Mesenchymal stem cell (in vitro differentiated cells and primary cell): ENCODE measurements at regions not wholly inside any gene's neighbourhood (a gene's known extent, or its start where the extent isn't known, plus 50 kb on each side); places are given as distances from the start of the nearest gene placed in this dataset.
A peak's percentile ranks its signal among the peaks of the same experiment; 100 is the strongest.

ENCODE experiments used
- DNase-seq: peaks from one replicate; pipeline ENCODE4 v3.0.0-alpha.2; 2013
- H2AFZ ChIP-seq: one replicate; pipeline ENCODE4 v1.6.1; 2013; ENCODE audit warnings: low read depth, mild to moderate bottlenecking, control low read depth, inconsistent platforms, low read length, moderate library complexity
- H2AK5ac ChIP-seq: 2 replicates; pipeline ENCODE4 v1.6.1; 2013; ENCODE audit warnings: low read length, moderate library complexity, mild to moderate bottlenecking, inconsistent platforms; ENCODE audit not compliant: severe bottlenecking
- H2BK120ac ChIP-seq: one replicate; pipeline ENCODE4 v1.6.1; 2013; ENCODE audit warnings: low read depth, mild to moderate bottlenecking, inconsistent platforms, low read length, moderate library complexity
- H2BK12ac ChIP-seq, 2 experiments: one replicate each; pipeline ENCODE4 v1.6.1; 2013; ENCODE audit warnings: inconsistent platforms in 2 of 2, low read length in 2 of 2, mild to moderate bottlenecking in 2 of 2, moderate library complexity in 2 of 2, control low read depth in 1 of 2
- H2BK15ac ChIP-seq: one replicate; pipeline ENCODE4 v1.6.1; 2013; ENCODE audit warnings: mild to moderate bottlenecking, low read depth, inconsistent platforms; ENCODE audit not compliant: poor library complexity, severe bottlenecking
- H2BK5ac ChIP-seq: 2 replicates; pipeline ENCODE4 v1.6.1; 2013; ENCODE audit warnings: low read depth, mild to moderate bottlenecking, low read length, control low read depth, inconsistent platforms; ENCODE audit not compliant: poor library complexity, severe bottlenecking
- H3K14ac ChIP-seq, 2 experiments: one replicate each; pipeline ENCODE4 v1.6.1; 2013; ENCODE audit warnings: inconsistent platforms in 2 of 2, low read length in 2 of 2, control low read depth in 1 of 2, mild to moderate bottlenecking in 1 of 2, moderate library complexity in 1 of 2
- H3K18ac ChIP-seq, 2 experiments: one replicate each; pipeline ENCODE4 v1.6.1; 2013; ENCODE audit warnings: inconsistent platforms in 2 of 2, low read length in 2 of 2, control low read depth in 1 of 2, low read depth in 1 of 2, mild to moderate bottlenecking in 1 of 2
- H3K23ac ChIP-seq, 2 experiments: one replicate each; pipeline ENCODE4 v1.6.1; 2013; ENCODE audit warnings: inconsistent platforms in 2 of 2, low read length in 2 of 2, mild to moderate bottlenecking in 2 of 2, moderate library complexity in 2 of 2, control low read depth in 1 of 2
- H3K27ac ChIP-seq: 2 replicates; pipeline ENCODE4 v1.5.1; 2013; ENCODE audit warnings: mild to moderate bottlenecking, moderate library complexity, low read length, control low read depth, inconsistent platforms; ENCODE audit not compliant: poor library complexity, severe bottlenecking
- H3K27me3 ChIP-seq, 2 experiments: 2 replicates each; pipeline versions ENCODE4 v1.6.1 to v1.7.0; 2013; ENCODE audit warnings: low read length in 2 of 2, mild to moderate bottlenecking in 2 of 2, moderate library complexity in 2 of 2, control low read depth in 1 of 2, inconsistent platforms in 1 of 2; ENCODE audit not compliant: control insufficient read depth in 1 of 2, insufficient read depth in 1 of 2
- H3K36me3 ChIP-seq, 2 experiments: 2 replicates each; pipeline versions ENCODE4 v1.6.1 to v1.7.0; 2013; ENCODE audit warnings: low read length in 2 of 2, control low read depth in 1 of 2, inconsistent platforms in 1 of 2, low read depth in 1 of 2, mild to moderate bottlenecking in 1 of 2; ENCODE audit not compliant: insufficient read depth in 2 of 2, control insufficient read depth in 1 of 2
- H3K4ac ChIP-seq, 2 experiments: one replicate each; pipeline ENCODE4 v1.6.1; 2013; ENCODE audit warnings: inconsistent platforms in 2 of 2, low read length in 2 of 2, mild to moderate bottlenecking in 2 of 2, moderate library complexity in 2 of 2, control low read depth in 1 of 2, low read depth in 1 of 2
- H3K4me1 ChIP-seq: 2 replicates; pipeline ENCODE4 v1.6.1; 2013; ENCODE audit warnings: low read depth, low read length, control low read depth; ENCODE audit not compliant: control insufficient read depth, insufficient read depth
- H3K4me2 ChIP-seq: 2 replicates; pipeline ENCODE4 v1.6.1; 2013; ENCODE audit warnings: low read length, mild to moderate bottlenecking, inconsistent platforms; ENCODE audit not compliant: poor library complexity, severe bottlenecking
- H3K4me3 ChIP-seq, 2 experiments: 2 replicates each; pipeline versions ENCODE4 v1.5.1 to v1.7.0; 2013; ENCODE audit warnings: low read length in 2 of 2, mild to moderate bottlenecking in 2 of 2, control low read depth in 1 of 2, low read depth in 1 of 2; ENCODE audit not compliant: insufficient read depth in 1 of 2
- H3K79me1 ChIP-seq: replicated peaks from 2 replicates; pipeline ENCODE4 v1.6.1; 2013; ENCODE audit warnings: mild to moderate bottlenecking, control low read depth, low read length, inconsistent platforms; ENCODE audit not compliant: poor library complexity, severe bottlenecking
- H3K9ac ChIP-seq: 2 replicates; pipeline ENCODE4 v1.7.0; 2013; ENCODE audit warnings: mild to moderate bottlenecking, low read length, moderate library complexity
- H3K9me3 ChIP-seq: 2 replicates; pipeline ENCODE4 v1.7.0; 2013; ENCODE audit warnings: mild to moderate bottlenecking, low read length; ENCODE audit not compliant: control insufficient read depth
- H4K8ac ChIP-seq: one replicate; pipeline ENCODE4 v1.6.1; 2013; ENCODE audit warnings: inconsistent platforms, mild to moderate bottlenecking, low read length, moderate library complexity
- H4K91ac ChIP-seq: one replicate; pipeline ENCODE4 v1.6.1; 2013; ENCODE audit warnings: mild to moderate bottlenecking, low read length, inconsistent platforms
- WGBS: methylation state at CpG from one replicate; pipeline ENCODE4 v1.1.7; 2013; ENCODE audit warnings: mixed read lengths; 5-methylcytosine and 5-hydroxymethylcytosine counted together

- Histone ChIP-seq H2AK5ac (no peak overlapping the region), H3K9ac (no peak overlapping the region), H4K91ac (no peak overlapping the region), H2BK15ac (no peak overlapping the region), H3K36me3 (no peaks in the 10 kb centered on the region), H2BK12ac (no peak overlapping the region), H2BK120ac (no peak overlapping the region), H3K4me1 (no peaks in the 10 kb centered on the region), H2AFZ (no peak overlapping the region), H3K79me1 (no peaks in the 10 kb centered on the region), H3K4ac (no peak overlapping the region), H3K9me3 (no peaks in the 10 kb centered on the region), H3K18ac (no peak overlapping the region), H3K27me3 (no peaks in the 10 kb centered on the region), H4K8ac (no peak overlapping the region), H3K4me3 (no peak overlapping the region), H3K23ac (no peak overlapping the region), H3K14ac (no peak overlapping the region), H3K4me2 (no peak overlapping the region), H2BK5ac (no peak overlapping the region), H3K27ac (no peak overlapping the region)
- DNase-seq = peak; percentile 34
- 66% methylated on average over 3 of the region's 3 CpGs for WGBS
These were observed 69.6 kb downstream of the MDH1 start for GRCh38 chr2:63658176-63658968.

- H2BK12ac ChIP-seq = no peak overlapping the region
These were observed 71.3 kb downstream of the MDH1 start for GRCh38 chr2:63660060-63660459.

GRCh38 chr2:63661076-63661475 is 72.3 kb downstream of the MDH1 start:
- DNase-seq = peak; percentile 79
- Histone ChIP-seq H3K36me3 (no peaks in the 10 kb centered on the region), H4K91ac (no peak overlapping the region), H2AK5ac (no peak overlapping the region), H3K9ac (peak overlapping the region; percentile 11), H2BK5ac (no peak overlapping the region), H3K23ac (no peak overlapping the region), H3K9me3 (no peaks in the 10 kb centered on the region), H4K8ac (no peak overlapping the region), H2BK120ac (no peak overlapping the region), H3K4me1 (no peaks in the 10 kb centered on the region), H3K4ac (no peak overlapping the region), H2BK12ac (no peak overlapping the region), H3K27ac (peak overlapping the region; percentile 14), H3K18ac (no peak overlapping the region), H3K27me3 (no peaks in the 10 kb centered on the region), H3K79me1 (no peaks in the 10 kb centered on the region), H3K4me2 (no peak overlapping the region), H3K4me3 (no peak overlapping the region), H2BK15ac (no peak overlapping the region), H2AFZ (no peak overlapping the region), H3K14ac (no peak overlapping the region)

More at GRCh38 chr2:63660060-63660459, 71.3 kb downstream of the MDH1 start:
- H2AK5ac ChIP-seq = no peak overlapping the region
- H2AFZ ChIP-seq = no peak overlapping the region
- H3K27ac ChIP-seq = no peak overlapping the region
- H4K91ac ChIP-seq = no peak overlapping the region
- H3K4me2 ChIP-seq = no peak overlapping the region
- DNase-seq = no peak
- no peaks in the 10 kb centered on the region for H3K9me3 ChIP-seq
- H3K4me1 ChIP-seq = no peaks in the 10 kb centered on the region
- H2BK5ac ChIP-seq = no peak overlapping the region
- no peak overlapping the region for H3K4me3 ChIP-seq
- H3K18ac ChIP-seq = no peak overlapping the region
- H3K14ac ChIP-seq = no peak overlapping the region
- no peaks in the 10 kb centered on the region for H3K36me3 ChIP-seq
- H2BK120ac ChIP-seq = no peak overlapping the region
- H4K8ac ChIP-seq = no peak overlapping the region
- no peaks in the 10 kb centered on the region for H3K79me1 ChIP-seq
- H3K9ac ChIP-seq = peak overlapping the region; percentile 17
- no peaks in the 10 kb centered on the region for H3K27me3 ChIP-seq
- no peak overlapping the region for H2BK15ac ChIP-seq
- no peak overlapping the region for H3K4ac ChIP-seq
- no peak overlapping the region for H3K23ac ChIP-seq

DNA sequence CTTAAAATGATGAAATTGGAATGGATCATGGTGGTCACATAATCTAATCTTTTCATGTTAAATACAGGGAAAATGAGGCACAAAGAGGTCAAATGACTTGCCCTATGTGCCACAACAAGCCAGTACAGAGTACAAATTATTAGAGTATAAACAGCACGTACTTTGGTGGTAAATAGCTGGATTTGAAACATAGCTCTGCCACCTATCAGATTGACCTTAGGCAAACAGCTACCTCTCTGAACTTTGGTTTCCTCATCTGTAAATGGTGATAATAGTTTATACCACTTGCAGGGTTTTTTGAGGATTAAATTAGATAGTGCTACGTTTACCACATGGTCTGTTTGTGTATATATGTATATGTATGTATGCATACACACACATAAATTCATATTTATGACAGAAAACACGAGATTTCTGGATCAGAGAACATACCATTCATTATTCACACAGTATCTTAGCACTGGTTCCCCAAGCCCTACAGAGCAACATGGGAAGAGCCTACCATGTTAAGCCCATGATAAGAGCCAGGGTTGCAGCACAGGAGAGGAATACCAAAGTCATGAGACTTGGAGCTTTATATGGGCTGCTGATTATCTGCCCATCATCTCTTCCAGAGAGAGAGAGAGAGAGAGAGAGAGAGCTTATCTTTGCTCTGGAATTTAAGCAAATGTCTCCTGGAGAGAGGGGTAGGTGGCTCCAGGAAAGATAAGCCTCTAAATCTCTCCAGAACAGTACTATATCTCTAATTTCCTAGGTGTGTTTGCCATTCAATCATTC is 73.5 kb downstream of the MDH1 start:
- no peaks in the 10 kb centered on the region for H3K9me3 ChIP-seq
- H2AFZ ChIP-seq = no peak overlapping the region
- no peak overlapping the region for H3K4ac ChIP-seq
- H3K9ac ChIP-seq = no peak overlapping the region
- H2BK120ac ChIP-seq = no peak overlapping the region
- no peak overlapping the region for H3K4me2 ChIP-seq
- no peak overlapping the region for H3K23ac ChIP-seq
- no peak for DNase-seq
- H3K18ac ChIP-seq = no peak overlapping the region
- H3K79me1 ChIP-seq = no peaks in the 10 kb centered on the region
- H2BK5ac ChIP-seq = no peak overlapping the region
- H4K8ac ChIP-seq = no peak overlapping the region
- no peak overlapping the region for H2BK12ac ChIP-seq
- no peak overlapping the region for H4K91ac ChIP-seq
- no peak overlapping the region for H3K27ac ChIP-seq
- peaks cover 2% of the 10 kb centered on the region for H3K4me1 ChIP-seq
- H3K27me3 ChIP-seq = no peaks in the 10 kb centered on the region
- H2BK15ac ChIP-seq = no peak overlapping the region
- H3K4me3 ChIP-seq = no peak overlapping the region
- no peak overlapping the region for H3K14ac ChIP-seq
- H2AK5ac ChIP-seq = no peak overlapping the region
- H3K36me3 ChIP-seq = no peaks in the 10 kb centered on the region
- 80% methylated on average over 2 of the region's 3 CpGs for WGBS
